ENCODE measurements at regions not wholly inside any gene's neighbourhood (a gene's known extent, or its start where the extent isn't known, plus 50 kb on each side); places are given as distances from the start of the nearest gene placed in this dataset.
A peak's percentile ranks its signal among the peaks of the same experiment; 100 is the strongest.
"Not testable (repeated sequence)": the region's sequence is repeated elsewhere in the genome, so short reads cannot be mapped to it uniquely, and the experiment has no call there.

DNA sequence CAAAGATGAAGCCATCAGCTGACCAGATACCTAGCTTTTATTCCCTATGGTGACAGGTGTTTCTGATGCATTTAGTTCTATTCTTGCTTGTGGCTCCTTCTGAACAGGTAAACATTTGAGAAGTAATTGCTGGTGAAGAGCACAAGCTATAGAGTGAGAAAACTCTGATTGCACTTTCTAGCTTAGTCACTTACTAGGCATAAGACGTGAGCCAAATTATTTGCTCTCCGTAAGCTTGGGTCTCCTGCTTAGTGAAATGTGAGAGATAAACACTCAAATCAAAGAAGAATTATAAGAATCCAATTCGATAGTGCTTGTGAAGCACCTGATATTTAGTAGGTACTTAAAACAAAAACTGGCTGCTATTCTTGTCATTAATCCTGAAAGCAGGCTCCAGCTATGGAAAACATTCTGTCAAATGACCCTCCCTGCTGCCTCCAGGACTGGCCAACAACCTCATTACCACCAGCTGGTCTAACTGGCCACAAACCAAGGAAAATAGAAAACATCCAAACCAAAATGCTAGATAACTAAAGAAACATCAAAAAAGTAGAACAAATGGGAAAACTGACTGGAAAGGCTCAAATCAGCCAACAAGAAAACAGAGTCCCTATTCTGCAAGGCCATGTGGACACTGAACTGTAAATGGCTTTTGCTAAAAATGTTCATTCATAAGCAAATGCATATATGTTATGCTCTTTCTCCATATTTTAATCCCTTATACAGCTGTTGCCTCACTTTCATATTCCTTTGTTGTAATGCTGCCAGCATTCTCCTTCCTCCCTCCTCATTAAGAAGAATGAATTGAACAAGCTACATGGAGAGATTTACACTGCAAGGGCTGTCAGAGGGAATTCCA lies 616.1 kb downstream of the DTWD2 start:
- DNase-seq: peak in 1 of 2 experiments; percentile 74

- peak; percentile 11 to 60 for DNase-seq
These were observed 621.9 kb downstream of the DTWD2 start for GRCh38 chr5:118366429-118366828.

DNA sequence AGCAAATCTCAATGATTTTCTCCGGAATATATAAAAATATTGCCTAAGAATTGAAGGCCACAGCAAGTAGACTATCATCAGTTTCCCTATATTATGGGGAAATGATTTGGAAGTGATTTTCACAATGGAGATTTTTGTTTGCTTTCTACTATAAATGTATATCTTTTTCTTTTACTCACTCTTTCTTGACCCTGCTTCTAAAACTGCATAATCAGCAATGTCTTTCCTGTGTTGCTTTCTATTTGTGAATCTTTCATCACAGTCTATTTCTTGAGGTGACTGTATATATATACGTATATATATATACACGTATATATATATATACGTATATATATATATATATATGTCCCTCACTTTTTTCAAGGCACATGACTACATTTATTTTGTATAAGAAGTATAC lies 622.6 kb downstream of the DTWD2 start:
- no peak for DNase-seq

GRCh38 chr5:118354797-118355196 lies 633.5 kb downstream of the DTWD2 start:
- no peak for DNase-seq

GRCh38 chr5:118353970-118354369 lies 634.4 kb downstream of the DTWD2 start:
- no peak for DNase-seq

DNA sequence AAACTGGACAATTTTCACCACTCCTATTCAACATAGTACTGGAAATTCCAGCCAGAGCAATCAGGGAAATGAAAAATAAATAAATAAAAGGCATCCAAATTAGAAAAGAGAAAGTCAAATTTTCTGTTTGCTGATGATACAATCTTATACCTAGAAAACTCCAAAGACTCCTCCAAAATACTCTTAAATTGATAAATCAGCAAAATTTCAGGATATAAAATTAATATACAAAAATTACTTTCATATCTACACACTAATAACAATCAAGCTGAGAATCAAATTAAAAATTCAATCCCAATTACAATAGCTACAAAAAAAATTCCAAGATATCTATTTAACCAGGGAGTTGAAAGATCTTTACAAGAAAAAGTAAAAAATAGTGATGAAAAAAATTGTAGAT lies 651.9 kb downstream of the DTWD2 start:
- no peak for DNase-seq

- no peak for DNase-seq
These were observed 661.0 kb downstream of the DTWD2 start for GRCh38 chr5:118327389-118327788.

DNA sequence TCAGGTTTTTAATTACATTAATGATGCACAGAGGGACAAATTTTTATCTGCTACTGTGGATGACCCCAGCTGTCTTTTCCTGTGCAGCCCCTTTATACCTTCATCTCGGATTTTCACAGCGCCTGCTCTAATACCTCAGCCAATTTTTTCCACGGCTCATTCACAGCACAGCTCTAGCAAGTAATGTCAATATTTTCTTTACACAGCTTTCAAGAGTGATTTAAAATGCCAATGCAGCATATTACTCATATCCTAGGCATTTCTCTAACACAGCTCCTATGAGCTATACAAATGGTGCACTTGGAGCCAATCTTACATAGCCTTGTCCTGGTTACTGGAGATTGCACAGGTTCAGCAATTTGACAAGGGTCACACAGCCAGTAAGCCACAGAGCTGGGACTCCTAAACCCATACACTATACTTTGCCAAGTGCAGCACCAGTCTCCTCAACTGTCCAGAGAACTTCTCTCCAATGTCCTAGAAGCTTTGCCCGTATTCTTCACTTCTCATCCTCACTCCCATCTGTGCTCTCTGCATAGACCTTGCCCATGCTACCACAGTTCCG lies 661.8 kb downstream of the DTWD2 start:
- DNase-seq: no peak

DNA sequence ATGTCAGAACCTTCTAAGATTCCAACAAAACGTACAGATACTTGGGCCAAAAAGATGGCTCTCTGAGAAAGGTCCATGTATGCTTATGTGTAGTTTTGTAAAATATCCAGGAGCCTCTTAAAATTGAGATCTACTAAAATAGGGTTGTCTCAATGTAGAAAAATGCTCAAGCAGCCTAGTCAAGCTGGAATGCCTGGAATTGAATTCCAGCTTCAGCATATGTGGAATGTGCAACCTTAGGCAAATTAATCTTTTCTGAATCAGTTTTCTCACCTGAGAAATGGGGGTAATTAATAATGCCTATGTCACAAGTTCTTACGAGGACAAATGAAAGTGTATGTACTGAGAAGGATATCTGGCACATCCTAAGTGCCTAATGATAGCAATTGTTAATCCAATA lies 662.4 kb downstream of the DTWD2 start:
- DNase-seq: no peak

DNA sequence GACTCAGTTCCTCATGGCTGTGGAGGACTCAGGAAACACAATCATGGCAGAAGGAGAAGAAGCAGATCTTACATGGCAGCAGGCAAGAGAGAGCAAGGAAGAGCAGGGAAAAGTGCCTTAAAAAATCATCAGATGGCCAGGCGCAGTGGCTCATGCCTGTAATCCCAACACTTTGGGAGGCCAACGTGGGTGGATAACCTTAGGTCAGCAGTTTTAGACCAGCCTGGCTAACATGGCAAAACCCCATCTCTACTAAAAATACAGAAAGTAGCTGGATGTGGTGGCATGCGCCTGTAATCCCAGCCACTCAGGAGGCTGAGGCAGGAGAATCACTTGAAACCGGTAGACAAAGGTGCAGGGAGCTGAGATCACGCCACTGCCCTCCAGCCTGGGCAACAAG lies 664.6 kb downstream of the DTWD2 start:
- DNase-seq: not testable (repeated sequence)

- DNase-seq: no peak
These were observed 667.3 kb downstream of the DTWD2 start for GRCh38 chr5:118321081-118321480.

DNA sequence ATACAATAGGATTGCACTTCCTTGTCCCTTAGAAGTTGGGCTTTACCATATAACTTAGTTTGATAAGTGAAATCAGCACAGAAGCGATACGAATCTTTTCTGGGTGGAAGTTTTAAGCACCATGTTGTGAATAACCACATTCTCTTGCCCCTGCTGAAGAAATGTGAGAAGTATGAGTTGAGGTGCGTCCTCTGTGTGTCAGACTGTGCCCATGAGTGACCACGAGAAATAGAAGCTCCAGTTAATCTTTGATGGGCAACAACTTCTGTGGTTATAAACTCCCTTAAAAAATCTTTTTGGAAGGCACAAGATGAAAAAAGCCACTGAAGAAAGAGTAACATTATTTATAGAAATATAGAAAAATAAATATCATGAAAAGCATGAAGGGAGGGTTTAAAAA lies 668.2 kb downstream of the DTWD2 start:
- no peak for DNase-seq

- DNase-seq: no peak
These were observed 673.4 kb downstream of the DTWD2 start for GRCh38 chr5:118314931-118315330.

DNA sequence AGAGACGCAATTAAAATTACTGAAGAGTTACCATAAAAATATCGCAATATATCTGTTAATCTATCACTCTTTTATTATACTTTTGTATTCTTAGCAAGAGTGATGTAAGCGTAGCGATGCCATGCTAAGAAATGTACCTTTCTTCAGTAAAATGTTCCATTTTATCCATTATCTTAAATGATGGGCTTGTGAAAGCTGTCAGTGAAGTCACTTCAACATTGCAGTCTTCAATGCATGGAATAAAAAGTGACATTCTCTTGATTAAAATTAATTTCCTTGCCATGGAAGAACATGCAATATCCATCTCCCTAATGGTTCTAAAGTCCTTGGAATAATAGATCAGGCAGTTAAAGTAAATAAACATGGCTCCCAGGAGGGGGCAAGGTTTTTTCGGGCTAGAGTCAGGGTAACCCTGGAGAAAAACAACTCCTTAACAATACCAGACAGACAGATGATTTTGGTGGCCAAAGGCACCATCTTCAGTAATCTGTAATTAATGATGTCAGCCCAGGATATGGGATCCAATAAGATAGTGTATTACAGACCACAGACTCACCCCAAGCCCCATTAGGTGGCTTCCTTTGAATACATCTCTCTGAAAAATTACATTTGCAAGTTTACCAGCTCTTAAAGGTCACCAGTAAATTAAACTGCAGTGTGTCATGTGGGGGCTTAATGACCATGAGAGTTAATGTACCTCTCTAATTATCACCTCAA lies 677.1 kb downstream of the DTWD2 start:
- no peak for DNase-seq

GRCh38 chr5:118310401-118310800 lies 677.9 kb downstream of the DTWD2 start:
- no peak for DNase-seq

- DNase-seq: no peak
These were observed 685.1 kb downstream of the DTWD2 start for GRCh38 chr5:118303296-118303695.

DNA sequence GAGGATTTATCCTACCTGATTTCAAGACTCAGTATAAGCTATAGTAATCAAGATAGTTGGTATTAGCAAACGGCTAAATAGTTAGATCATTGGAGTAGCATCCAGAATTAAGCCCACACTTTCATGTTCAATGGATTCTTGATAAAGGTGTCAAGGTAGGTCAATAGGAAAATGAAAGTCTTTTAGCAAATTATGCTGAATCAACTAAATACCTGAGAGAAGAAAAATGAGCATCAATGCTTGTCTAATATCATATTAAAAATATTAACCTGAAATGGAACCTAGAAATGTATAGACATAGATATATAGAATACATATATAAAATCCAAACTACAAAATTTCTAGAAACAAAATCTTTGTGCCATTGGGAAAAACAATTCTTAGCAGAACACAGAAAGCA lies 685.6 kb downstream of the DTWD2 start:
- DNase-seq: no peak

DNA sequence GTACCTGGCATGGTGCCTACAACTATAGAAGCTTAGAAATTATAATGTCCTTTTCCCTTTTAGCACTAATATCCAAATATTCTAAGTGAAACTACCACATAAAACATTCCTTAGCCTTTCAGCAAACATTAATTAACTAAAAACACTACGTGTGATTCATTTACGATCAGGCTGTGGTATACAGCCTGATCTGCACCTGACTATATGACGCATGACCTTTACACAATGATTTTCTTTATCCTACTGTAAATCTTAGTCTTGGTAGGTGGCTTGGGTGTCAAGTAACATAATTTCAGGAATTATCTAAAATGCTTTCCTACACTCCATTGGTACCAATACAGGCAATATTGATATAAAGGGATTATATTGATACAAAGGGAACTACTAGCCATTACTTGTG lies 686.7 kb downstream of the DTWD2 start:
- DNase-seq: no peak

GRCh38 chr5:118295045-118295444 lies 693.3 kb downstream of the DTWD2 start:
- DNase-seq: no peak

GRCh38 chr5:118293378-118293777 lies 695.0 kb downstream of the DTWD2 start:
- no peak for DNase-seq

GRCh38 chr5:118290204-118290603 lies 698.1 kb downstream of the DTWD2 start:
- no peak for DNase-seq

GRCh38 chr5:118284230-118284629 lies 704.1 kb downstream of the DTWD2 start:
- DNase-seq: not testable (repeated sequence)

- not testable (repeated sequence) for DNase-seq
These were observed 705.8 kb downstream of the DTWD2 start for GRCh38 chr5:118282480-118283038.
